GM13977 (cell line): ENCODE measurements at regions not wholly inside any gene's neighbourhood (a gene's known extent, or its start where the extent isn't known, plus 50 kb on each side); places are given as distances from the start of the nearest gene placed in this dataset.

ENCODE experiments used
- DNase-seq: peaks from one replicate; pipeline ENCODE4 v3.0.0; 2012; ENCODE audit warnings: low spot score
- CTCF ChIP-seq: IDR thresholded peaks from 2 replicates; pipeline ENCODE4 v1.5.1; 2012; ENCODE audit warnings: mild to moderate bottlenecking, control low read depth; ENCODE audit not compliant: insufficient read depth; ENCODE audit errors: extremely low read depth, missing control alignments
- in situ Hi-C: fragments of 300-500 bp; cut with MboI; formaldehyde crosslinking; loops from one replicate; pipeline ENCODE4 v1.12.0; 2022; ENCODE audit warnings: low sequenced_read_pairs, low pct_unique_long_range_greater_than_20kb, mixed read lengths, inconsistent platforms; ENCODE audit not compliant: unreplicated experiment

DNA sequence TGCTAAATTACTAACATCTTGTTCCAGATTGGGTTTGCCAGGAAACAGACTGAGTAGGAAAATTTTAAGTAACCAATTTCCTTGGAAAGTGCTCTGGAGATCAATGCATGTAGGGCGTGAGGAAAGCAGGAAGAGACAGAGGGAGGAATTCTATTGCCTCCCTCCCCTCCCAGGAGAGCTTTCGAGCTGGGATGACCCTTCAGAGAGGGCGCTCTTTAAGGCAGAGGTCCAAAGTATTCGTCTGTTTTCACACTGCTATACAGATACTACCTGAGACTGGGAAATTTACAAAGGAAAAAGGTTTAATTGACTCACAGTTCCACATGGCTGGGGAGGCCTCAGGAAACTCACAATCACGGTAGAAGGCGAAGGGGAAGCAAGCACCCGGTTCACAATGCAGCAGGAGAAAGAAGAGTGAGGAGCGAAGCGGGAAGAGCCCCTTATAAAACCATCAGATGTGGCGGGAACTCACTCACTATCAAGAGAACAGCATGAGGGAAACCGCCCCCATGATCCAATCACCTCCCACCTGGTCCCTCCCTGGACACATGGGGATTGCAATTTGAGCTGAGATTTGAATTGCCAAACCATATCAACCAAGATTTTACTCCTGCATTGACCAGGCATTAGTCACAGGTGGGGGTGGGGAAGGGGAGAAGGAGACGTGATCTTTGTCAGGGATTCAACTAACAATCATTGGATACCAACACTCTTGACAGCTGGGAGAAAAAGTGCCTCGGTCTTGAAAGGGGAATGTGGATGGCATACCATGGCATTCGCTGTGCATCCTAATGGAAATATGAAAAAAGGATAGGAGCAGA, 63.8 kb downstream of the SLITRK2 start:
- DNase-seq: no peak
- in situ Hi-C loops: no loop called here
- no peak for TF ChIP-seq CTCF

- DNase-seq: no peak
- in situ Hi-C loops: no loop called here
- no peak for TF ChIP-seq CTCF
Observed at GRCh38 chrX:145886469-145886868, 68.8 kb downstream of the SLITRK2 start.

- TF ChIP-seq CTCF: no peak
- in situ Hi-C loops: no loop called here
- DNase-seq: no peak
Observed at GRCh38 chrX:145910017-145910416, 92.4 kb downstream of the SLITRK2 start.

DNA sequence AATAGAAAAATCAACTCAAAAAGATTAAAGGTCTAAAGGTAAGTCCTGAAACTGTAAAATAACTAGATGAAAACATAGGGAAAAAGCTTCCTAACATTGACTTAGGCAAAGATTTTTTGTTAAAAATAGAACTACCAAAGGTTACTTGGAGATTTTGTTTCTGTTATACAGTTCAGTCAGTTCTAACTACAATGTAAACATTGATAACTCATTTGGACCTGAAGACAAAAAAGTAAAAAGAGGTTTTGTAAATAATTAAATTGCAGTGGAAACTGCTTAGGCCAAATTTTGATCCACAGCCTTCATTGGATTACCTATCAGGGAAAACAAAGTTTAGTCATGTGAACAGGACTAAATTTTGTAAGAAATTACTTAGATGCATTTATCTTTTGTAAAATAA, 101.8 kb downstream of the SLITRK2 start:
- TF ChIP-seq CTCF: no peak
- no peak for DNase-seq
- in situ Hi-C loops: no loop called here

DNA sequence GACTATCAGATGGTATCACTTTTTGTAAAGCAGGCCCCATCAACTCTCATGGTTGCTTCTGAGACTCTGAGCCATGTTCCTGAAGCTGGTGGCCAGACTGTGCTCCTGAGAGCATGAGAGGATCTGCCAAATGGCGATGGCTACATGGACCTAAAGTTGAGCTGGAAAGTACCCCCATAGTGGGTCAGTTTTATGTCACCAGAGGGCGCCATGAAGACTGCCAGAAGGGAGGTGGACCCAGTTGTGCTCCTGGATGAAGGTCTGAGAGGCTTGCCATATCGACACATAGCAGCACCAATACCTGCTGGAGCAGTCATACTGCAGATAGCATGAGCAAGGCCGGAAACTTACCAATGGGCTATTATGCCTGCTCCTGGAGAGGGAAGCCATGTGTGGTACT, 105.7 kb downstream of the SLITRK2 start:
- in situ Hi-C loops: no loop called here
- no peak for TF ChIP-seq CTCF
- no peak for DNase-seq

DNA sequence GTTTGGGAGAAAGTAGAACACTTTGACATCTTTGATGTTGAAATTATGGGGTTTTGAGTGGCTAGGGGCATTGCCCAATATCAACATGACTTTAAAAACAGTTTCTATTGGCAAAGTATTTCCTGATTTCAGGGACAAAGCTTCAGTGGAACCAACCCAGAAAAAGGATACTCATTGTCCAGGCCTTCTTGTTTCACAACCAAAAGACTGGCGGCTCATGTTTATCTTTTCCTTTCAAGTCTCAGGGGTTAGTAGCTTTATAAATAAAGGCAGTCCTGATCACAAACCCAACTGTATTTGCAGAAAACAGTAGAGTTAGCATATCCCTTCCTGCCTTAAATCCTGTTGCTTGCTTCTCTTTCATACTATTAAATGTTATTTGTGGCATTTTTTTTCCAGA, 119.1 kb downstream of the SLITRK2 start:
- TF ChIP-seq CTCF: no peak
- no peak for DNase-seq
- in situ Hi-C loops: no loop called here
